ENCODE measurements at regions not wholly inside any gene's neighbourhood (a gene's known extent, or its start where the extent isn't known, plus 50 kb on each side); places are given as distances from the start of the nearest gene placed in this dataset.

DNA sequence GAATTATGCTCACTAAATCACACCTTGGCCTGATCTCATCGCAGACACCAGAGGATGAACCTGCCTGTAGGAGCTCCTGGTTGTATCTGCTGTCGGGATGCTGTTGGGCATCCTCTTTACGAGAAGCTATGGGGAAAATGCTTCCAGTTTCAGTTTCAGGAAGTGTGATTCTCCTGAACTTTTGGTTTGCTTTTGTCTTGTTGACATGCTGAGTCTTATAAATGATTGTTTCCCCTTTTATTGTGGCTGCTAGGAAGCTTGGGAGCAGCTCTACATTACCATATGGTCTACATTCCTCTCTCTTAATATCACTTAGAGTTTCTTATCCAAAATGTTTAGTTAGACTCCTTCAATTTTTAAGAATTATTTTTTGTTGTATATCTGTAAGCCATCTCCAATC, 227.5 kb downstream of the MTX2 start:
- no peak for TF ChIP-seq NFRKB (IDR thresholded peaks at IDR 0.05)
- TF ChIP-seq, protein P1, sequence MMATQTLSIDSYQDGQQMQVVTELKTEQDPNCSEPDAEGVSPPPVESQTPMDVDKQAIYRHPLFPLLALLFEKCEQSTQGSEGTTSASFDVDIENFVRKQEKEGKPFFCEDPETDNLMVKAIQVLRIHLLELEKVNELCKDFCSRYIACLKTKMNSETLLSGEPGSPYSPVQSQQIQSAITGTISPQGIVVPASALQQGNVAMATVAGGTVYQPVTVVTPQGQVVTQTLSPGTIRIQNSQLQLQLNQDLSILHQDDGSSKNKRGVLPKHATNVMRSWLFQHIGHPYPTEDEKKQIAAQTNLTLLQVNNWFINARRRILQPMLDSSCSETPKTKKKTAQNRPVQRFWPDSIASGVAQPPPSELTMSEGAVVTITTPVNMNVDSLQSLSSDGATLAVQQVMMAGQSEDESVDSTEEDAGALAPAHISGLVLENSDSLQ (IDR thresholded peaks at IDR 0.05), result no peak
- no peak for TF ChIP-seq L3MBTL2 (conservative IDR thresholded peaks at IDR 0.05)
- TF ChIP-seq FOXM1 (IDR thresholded peaks at IDR 0.05; ENCODE audit: borderline replicate concordance), result no peak
- TF ChIP-seq SP1 (IDR thresholded peaks at IDR 0.05), result no peak
- TF ChIP-seq ELF4 (IDR thresholded peaks at IDR 0.05), result no peak

Measured in HEK293T (cell line).